H1 (cell line): ENCODE measurements at regions not wholly inside any gene's neighbourhood (a gene's known extent, or its start where the extent isn't known, plus 50 kb on each side); places are given as distances from the start of the nearest gene placed in this dataset.

ENCODE experiments used
- CTCF ChIA-PET: fragments of 300-600 bp; sonication (Branson Sonifier 250); formaldehyde crosslinking; loops from one replicate; lab custom pipeline; 2021; ENCODE audit not compliant: partially characterized antibody; lab: Charles Lee
- POLR2A ChIA-PET: fragments of 300-600 bp; sonication (Branson Sonifier 250); formaldehyde crosslinking; loops from one replicate; lab custom pipeline; 2021; ENCODE audit warnings: inconsistent platforms; ENCODE audit not compliant: partially characterized antibody; lab: Charles Lee
- DNase-seq, 2 experiments: peaks; one replicate each; pipeline versions ENCODE4 v3.0.0 to v3.0.0-alpha.2; 2010 to 2022; ENCODE audit warnings: low spot score in 2 of 2, low read depth in 1 of 2, mixed read lengths in 1 of 2
- FAIRE-seq: peaks from 2 replicates; lab custom pipeline; 2011; peaks lifted over from hg19 to GRCh38; lab: Jason Lieb, UNC
- H2AFZ ChIP-seq: 2 replicates; pipeline ENCODE4 v1.8.1; 2012; ENCODE audit warnings: low read length, inconsistent platforms
- H2AK5ac ChIP-seq: 2 replicates; pipeline ENCODE4 v1.6.1; 2013; ENCODE audit warnings: low read depth, low read length
- H2BK120ac ChIP-seq: replicated peaks from 2 replicates; pipeline ENCODE3; 2013; ENCODE audit warnings: low read depth, low read length, inconsistent platforms
- H2BK12ac ChIP-seq: 2 replicates; pipeline ENCODE4 v1.6.1; 2013; ENCODE audit warnings: low read depth, low read length
- H2BK15ac ChIP-seq: 2 replicates; pipeline ENCODE4 v1.6.1; 2013; ENCODE audit warnings: low read length
- H2BK20ac ChIP-seq: 2 replicates; pipeline ENCODE4 v1.6.1; 2013; ENCODE audit warnings: low read length
- H2BK5ac ChIP-seq: 2 replicates; pipeline ENCODE4 v1.6.1; 2013; ENCODE audit warnings: low read depth, low read length
- H3K14ac ChIP-seq: 2 replicates; pipeline ENCODE4 v1.6.1; 2013; ENCODE audit warnings: inconsistent platforms; ENCODE audit not compliant: insufficient read length
- H3K18ac ChIP-seq: 2 replicates; pipeline ENCODE4 v1.6.1; 2013; ENCODE audit warnings: low read length; ENCODE audit errors: extremely low read depth
- H3K23ac ChIP-seq: 2 replicates; pipeline ENCODE4 v1.6.1; 2013; ENCODE audit warnings: inconsistent platforms; ENCODE audit not compliant: insufficient read length
- H3K23me2 ChIP-seq: 2 replicates; pipeline ENCODE4 v1.6.1; 2013; ENCODE audit warnings: low read depth, low read length
- H3K27ac ChIP-seq: 2 replicates; pipeline ENCODE4 v1.6.1; 2011; ENCODE audit warnings: low read depth, low read length, inconsistent platforms
- H3K27me3 ChIP-seq, 4 experiments: replicated peaks in 1 of 4; 1 replicate in 1 of 4; 2 replicates in 3 of 4; pipeline versions ENCODE4 v1.6.1 to v1.8.1; 2011 to 2013; ENCODE audit warnings: low read length in 3 of 4, mild to moderate bottlenecking in 3 of 4, inconsistent platforms in 2 of 4, mixed read lengths in 2 of 4, moderate library complexity in 1 of 4; ENCODE audit not compliant: control insufficient read depth in 3 of 4, insufficient read depth in 3 of 4; ENCODE audit errors: extremely low read depth in 1 of 4
- H3K36me3 ChIP-seq, 4 experiments: 2 replicates each; pipeline versions ENCODE4 v1.6.1 to v1.8.1; 2011 to 2013; ENCODE audit warnings: mild to moderate bottlenecking in 4 of 4, low read length in 3 of 4, moderate library complexity in 2 of 4, control low read depth in 1 of 4, inconsistent platforms in 1 of 4; ENCODE audit not compliant: insufficient read depth in 4 of 4, control insufficient read depth in 2 of 4
- H3K4ac ChIP-seq: replicated peaks from 2 replicates; pipeline ENCODE3; 2013; ENCODE audit warnings: low read length, low read depth, mixed read lengths, inconsistent platforms; ENCODE audit not compliant: insufficient read length
- H3K4me1 ChIP-seq, 4 experiments: replicated peaks in 1 of 4; 1 replicate in 1 of 4; 2 replicates in 3 of 4; pipeline versions ENCODE4 v1.6.1 to v1.8.1; 2011 to 2013; ENCODE audit warnings: low read length in 3 of 4, inconsistent platforms in 2 of 4, mixed read lengths in 1 of 4; ENCODE audit not compliant: insufficient read depth in 4 of 4, control insufficient read depth in 3 of 4
- H3K4me2 ChIP-seq, 2 experiments: 2 replicates each; pipeline versions ENCODE4 v1.6.1 to v1.8.1; 2011 to 2013; ENCODE audit warnings: low read depth in 2 of 2, low read length in 2 of 2, control low read depth in 1 of 2, inconsistent platforms in 1 of 2, mild to moderate bottlenecking in 1 of 2; ENCODE audit not compliant: insufficient read depth in 1 of 2
- H3K4me3 ChIP-seq, 4 experiments: fragments of 200-600, 300-600 bp in 1 of 4; sonication (generic), shearing (Covaris generic), sonication (Bioruptor Twin) in 1 of 4; 2 replicates each; pipeline versions ENCODE4 v1.5.1 to v1.8.1; 2011 to 2016; ENCODE audit warnings: low read length in 4 of 4, low read depth in 3 of 4, control low read depth in 2 of 4, inconsistent platforms in 2 of 4, mild to moderate bottlenecking in 2 of 4, mixed read lengths in 1 of 4, moderate library complexity in 1 of 4; ENCODE audit not compliant: insufficient read depth in 2 of 4; ENCODE audit errors: extremely low read depth in 1 of 4
- H3K56ac ChIP-seq: replicated peaks from 2 replicates; pipeline ENCODE3; 2013; ENCODE audit warnings: low read depth, mild to moderate bottlenecking, mixed read lengths, low read length, inconsistent platforms; ENCODE audit not compliant: insufficient read length
- H3K79me1 ChIP-seq: 2 replicates; pipeline ENCODE4 v1.6.1; 2013; ENCODE audit warnings: low read depth, low read length, control low read depth
- H3K79me2 ChIP-seq, 2 experiments: 2 replicates each; pipeline versions ENCODE4 v1.6.1 to v1.8.1; 2012 to 2013; ENCODE audit warnings: low read length in 2 of 2, mild to moderate bottlenecking in 2 of 2, inconsistent platforms in 1 of 2; ENCODE audit not compliant: insufficient read depth in 2 of 2, control insufficient read depth in 1 of 2
- H3K9ac ChIP-seq, 4 experiments: replicated peaks in 1 of 4; 1 replicate in 1 of 4; 2 replicates in 3 of 4; pipeline versions ENCODE4 v1.6.1 to v1.8.1; 2011 to 2013; ENCODE audit warnings: low read depth in 3 of 4, low read length in 3 of 4, control low read depth in 2 of 4, mild to moderate bottlenecking in 2 of 4, moderate library complexity in 2 of 4, inconsistent platforms in 1 of 4; ENCODE audit errors: extremely low read depth in 1 of 4
- H3K9me3 ChIP-seq, 2 experiments: 2 replicates each; pipeline versions ENCODE4 v1.6.1 to v1.8.1; 2012 to 2013; ENCODE audit warnings: mild to moderate bottlenecking in 2 of 2, moderate library complexity in 2 of 2, control low read depth in 1 of 2, inconsistent platforms in 1 of 2, low read depth in 1 of 2, low read length in 1 of 2, mixed read lengths in 1 of 2; ENCODE audit not compliant: insufficient read depth in 2 of 2
- H4K20me1 ChIP-seq, 2 experiments: replicated peaks in 1 of 2; 2 replicates each; pipeline versions ENCODE3 to v1.8.1; 2011 to 2013; ENCODE audit warnings: inconsistent platforms in 2 of 2, low read length in 2 of 2, mild to moderate bottlenecking in 1 of 2; ENCODE audit not compliant: insufficient read depth in 2 of 2, control insufficient read depth in 1 of 2
- H4K5ac ChIP-seq: 2 replicates; pipeline ENCODE4 v1.6.1; 2013; ENCODE audit warnings: low read length, low read depth, mixed read lengths, inconsistent platforms; ENCODE audit not compliant: insufficient read length
- H4K8ac ChIP-seq: 2 replicates; pipeline ENCODE4 v1.8.0; 2013; ENCODE audit warnings: mild to moderate bottlenecking, moderate library complexity, low read length, inconsistent platforms; ENCODE audit not compliant: insufficient read depth; ENCODE audit errors: extremely low read depth
- H4K91ac ChIP-seq: replicated peaks from 2 replicates; pipeline ENCODE3; 2013; ENCODE audit warnings: low read length, mixed read lengths, inconsistent platforms; ENCODE audit not compliant: insufficient read length
- KDM1A ChIP-seq: fragments of 200-600, 300-600 bp; sonication (generic); IDR thresholded peaks from 2 replicates; pipeline ENCODE4 v1.7.1; 2016; ENCODE audit warnings: mild to moderate bottlenecking, low read length, borderline replicate concordance
- POLR2AphosphoS5 ChIP-seq: IDR thresholded peaks from 2 replicates; pipeline ENCODE4 v1.6.1; 2011; ENCODE audit warnings: low read depth, low read length
- RBBP5 ChIP-seq: IDR thresholded peaks from 2 replicates; pipeline ENCODE4 v1.7.1; 2012; ENCODE audit warnings: low read depth, mild to moderate bottlenecking, inconsistent platforms, low read length, moderate library complexity, borderline replicate concordance
- SUZ12 ChIP-seq: fragments of 200-600 bp; sonication (generic); IDR thresholded peaks from 2 replicates; pipeline ENCODE4 v1.6.1; 2012; ENCODE audit warnings: mild to moderate bottlenecking, inconsistent platforms, low read length, moderate library complexity, mixed read lengths
- TEAD4 ChIP-seq: IDR thresholded peaks from 2 replicates; pipeline ENCODE4 v1.6.1; 2012; ENCODE audit warnings: low read depth, low read length, inconsistent platforms, mixed read lengths
- WGBS, 2 experiments: shearing (Covaris generic) in 1 of 2; methylation state at CpG; one replicate each; pipeline versions ENCODE4 v1.1.6 to v1.1.7; 2013 to 2015; ENCODE audit warnings: low lambda C conversion rate in 2 of 2, mixed read lengths in 2 of 2, inconsistent platforms in 1 of 2, low coverage in 1 of 2, missing lambda C conversion rate in 1 of 2; ENCODE audit not compliant: insufficient replicate concordance in 2 of 2, insufficient coverage in 1 of 2, insufficient read length in 1 of 2; ENCODE audit errors: extremely low coverage in 1 of 2, missing lambda C conversion rate in 1 of 2; 5-methylcytosine and 5-hydroxymethylcytosine counted together
- TF ChIP-seq, protein P1 (sequence below): IDR thresholded peaks from 2 replicates; pipeline ENCODE4 v1.6.1; 2012; ENCODE audit warnings: inconsistent platforms

DNA sequence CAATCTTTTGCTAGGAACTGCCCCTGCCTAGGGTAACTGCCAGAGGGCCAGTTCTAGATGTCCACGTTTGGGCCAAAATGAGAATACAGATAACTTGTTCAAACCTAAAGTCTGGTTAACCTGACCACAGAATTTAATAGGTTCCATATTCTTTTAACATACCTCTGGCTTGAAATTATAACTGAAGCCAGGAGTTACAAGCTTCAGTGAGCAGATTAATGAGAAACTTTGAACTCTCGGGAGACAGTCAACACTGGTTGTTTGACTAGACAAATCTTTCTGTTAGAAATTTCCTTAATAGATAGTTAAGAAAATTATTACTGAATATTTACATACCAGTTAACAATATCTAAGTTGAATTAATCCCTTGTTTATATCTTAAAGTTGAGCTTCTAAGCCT is 110.0 kb upstream of the KLF7 start:
- H2AK5ac ChIP-seq = no peak overlapping the region
- H3K4ac ChIP-seq = no peak overlapping the region
- 92% methylated on average over 2 of the region's 2 CpGs; no CpG with 5 or more reads in 1 of the 2 experiments for WGBS, 2 experiments
- no peak overlapping the region for H2BK12ac ChIP-seq
- H2AFZ ChIP-seq = no peak overlapping the region
- H3K23me2 ChIP-seq = no peaks in the 10 kb centered on the region
- H2BK15ac ChIP-seq = no peak overlapping the region
- no peaks in the 10 kb centered on the region for H3K4me1 ChIP-seq
- no peaks in the 10 kb centered on the region for H3K79me2 ChIP-seq
- ChIA-PET POLR2A (no interaction called here), CTCF (interaction anchor here (0.7 to 1.2 kb wide), 2 partner anchors 44 to 196 kb away, joined by 3 read pairs; no protein-coding TSS in a partner anchor)
- TF ChIP-seq KDM1A (no peak), RBBP5 (no peak), SUZ12 (no peak), POLR2AphosphoS5 (no peak), TEAD4 (no peak)
- TF ChIP-seq, protein P1, sequence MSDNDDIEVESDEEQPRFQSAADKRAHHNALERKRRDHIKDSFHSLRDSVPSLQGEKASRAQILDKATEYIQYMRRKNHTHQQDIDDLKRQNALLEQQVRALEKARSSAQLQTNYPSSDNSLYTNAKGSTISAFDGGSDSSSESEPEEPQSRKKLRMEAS = no peak
- TF ChIP-seq, all 59 proteins: peak for 0
- 0 out of 4 replicates have a peak, but pooled peaks cover 2 to 4% of the 10 kb centered on the region in 2 experiments for H3K9me3 ChIP-seq
- H3K4me3 ChIP-seq = no peak overlapping the region
- H3K18ac ChIP-seq = no peak overlapping the region
- no peak for DNase-seq
- H2BK20ac ChIP-seq = no peak overlapping the region
- H4K20me1 ChIP-seq = no peaks in the 10 kb centered on the region
- H4K8ac ChIP-seq = no peak overlapping the region
- no peak overlapping the region for H3K23ac ChIP-seq
- no peaks in the 10 kb centered on the region for H3K27me3 ChIP-seq
- no peak overlapping the region for H4K5ac ChIP-seq
- H3K79me1 ChIP-seq = no peaks in the 10 kb centered on the region
- no peak for FAIRE-seq
- H3K27ac ChIP-seq = no peak overlapping the region
- no peak overlapping the region for H2BK5ac ChIP-seq
- no peaks in the 10 kb centered on the region for H3K36me3 ChIP-seq
- no peak overlapping the region for H3K4me2 ChIP-seq
- H4K91ac ChIP-seq = no peak overlapping the region
- no peak overlapping the region for H2BK120ac ChIP-seq
- H3K56ac ChIP-seq = no peak overlapping the region
- no peak overlapping the region for H3K9ac ChIP-seq
- no peak overlapping the region for H3K14ac ChIP-seq
